Activated CD4-positive, CD25-positive, alpha-beta regulatory T cell (primary cell): ENCODE measurements at regions not wholly inside any gene's neighbourhood (a gene's known extent, or its start where the extent isn't known, plus 50 kb on each side); places are given as distances from the start of the nearest gene placed in this dataset.

Source experiments
- DNase-seq, 4 experiments: peaks; one replicate each; lab custom pipeline; 2025; lab: John Stamatoyannopoulos, UW

- DNase-seq: no peak
These were observed 281.4 kb downstream of the DMRT2 start for GRCh38 chr9:1331546-1332038.

- DNase-seq: no peak
These were observed 282.0 kb downstream of the DMRT2 start for GRCh38 chr9:1332156-1332555.

- DNase-seq: no peak
These were observed 285.0 kb downstream of the DMRT2 start for GRCh38 chr9:1335174-1335573.

- no peak for DNase-seq
These were observed 287.0 kb downstream of the DMRT2 start for GRCh38 chr9:1337169-1337568.

GRCh38 chr9:1340390-1340789, 290.2 kb downstream of the DMRT2 start:
- DNase-seq: no peak

DNA sequence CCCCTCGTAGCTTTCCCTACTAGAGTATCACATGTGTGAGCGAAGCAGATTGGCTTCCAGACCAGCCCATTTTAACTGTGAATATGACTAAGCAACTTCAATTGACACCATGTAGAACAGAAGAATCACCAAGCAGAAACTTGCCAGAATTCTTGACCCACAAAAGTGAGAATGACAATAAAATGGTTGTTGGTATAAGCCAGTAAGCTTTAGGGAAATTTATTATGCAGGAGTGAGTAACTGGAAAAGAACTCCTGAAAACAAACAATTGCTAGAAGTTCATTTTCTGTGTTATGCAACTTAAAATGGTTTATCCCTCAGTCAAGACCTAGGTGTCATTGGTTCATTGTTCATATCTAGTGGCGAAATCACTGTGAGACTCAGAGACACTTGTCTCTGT, 303.1 kb downstream of the DMRT2 start:
- DNase-seq: no peak

- DNase-seq: no peak
These were observed 303.9 kb downstream of the DMRT2 start for GRCh38 chr9:1354086-1354485.

- no peak for DNase-seq
These were observed 304.4 kb downstream of the DMRT2 start for GRCh38 chr9:1354606-1355005.

DNA sequence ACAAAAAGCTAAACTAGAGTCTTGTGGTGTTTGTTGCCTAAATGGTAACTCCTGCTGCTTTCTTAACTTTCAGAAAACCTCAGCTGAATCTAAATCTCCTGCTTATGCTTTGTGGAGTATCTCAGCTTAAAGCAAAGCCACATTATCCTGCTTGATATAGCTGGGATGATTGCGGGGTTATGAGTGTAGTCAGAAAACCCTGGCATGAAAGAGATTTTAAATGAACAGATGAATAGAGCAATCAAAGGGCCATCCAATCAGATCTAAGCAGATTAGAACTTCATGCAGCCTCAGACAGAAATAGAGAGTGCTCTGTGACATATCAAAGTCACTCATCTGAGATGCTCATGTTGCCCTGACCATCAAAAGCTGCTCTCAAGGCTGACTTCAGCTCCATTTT, 305.5 kb downstream of the DMRT2 start:
- no peak for DNase-seq

GRCh38 chr9:1362845-1363244, 312.7 kb downstream of the DMRT2 start:
- DNase-seq: no peak

- no peak for DNase-seq
These were observed 316.1 kb downstream of the DMRT2 start for GRCh38 chr9:1366276-1366675.

DNA sequence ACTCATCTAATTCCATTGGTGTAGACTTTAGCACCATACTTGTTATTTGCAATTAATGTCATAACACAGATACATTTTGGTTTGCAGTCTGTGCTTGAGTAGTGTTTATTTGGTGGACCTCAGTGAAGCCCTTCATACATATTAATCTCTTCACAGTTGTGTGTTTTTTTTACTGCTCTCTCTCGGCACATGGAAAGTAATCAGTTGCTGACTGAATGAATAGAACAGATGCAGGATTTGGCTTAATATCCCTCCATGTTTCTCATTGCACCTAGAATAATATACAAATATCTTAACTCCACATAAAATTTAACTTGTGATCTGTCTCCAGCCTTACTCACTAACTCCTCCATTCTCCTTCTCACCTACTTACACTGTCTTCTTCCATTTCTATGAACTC, 319.1 kb downstream of the DMRT2 start:
- no peak for DNase-seq

GRCh38 chr9:1373445-1373844, 323.3 kb downstream of the DMRT2 start:
- no peak for DNase-seq

- no peak for DNase-seq
These were observed 333.8 kb downstream of the DMRT2 start for GRCh38 chr9:1383899-1384455.

DNA sequence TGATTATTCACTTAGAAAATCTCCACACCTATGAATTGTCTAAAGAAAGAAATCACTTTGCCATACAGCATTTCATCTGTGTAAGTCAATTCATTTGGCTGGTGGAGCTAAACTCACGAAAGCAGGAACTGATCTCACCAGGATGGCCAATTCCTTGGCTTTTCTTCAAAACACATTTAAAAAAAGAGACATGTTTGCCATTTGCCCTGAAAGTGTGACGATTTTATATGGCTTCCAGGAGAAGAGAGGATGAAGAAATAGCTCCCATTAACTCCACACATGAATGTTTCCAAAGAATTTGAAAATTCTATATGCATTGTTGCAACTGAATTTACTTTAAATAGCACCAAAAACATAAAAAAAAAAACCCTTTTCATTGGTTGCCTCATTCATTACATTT, 334.7 kb downstream of the DMRT2 start:
- DNase-seq: no peak

- DNase-seq: no peak
These were observed 336.3 kb downstream of the DMRT2 start for GRCh38 chr9:1386420-1386819.

GRCh38 chr9:1388216-1388615, 338.1 kb downstream of the DMRT2 start:
- no peak for DNase-seq

DNA sequence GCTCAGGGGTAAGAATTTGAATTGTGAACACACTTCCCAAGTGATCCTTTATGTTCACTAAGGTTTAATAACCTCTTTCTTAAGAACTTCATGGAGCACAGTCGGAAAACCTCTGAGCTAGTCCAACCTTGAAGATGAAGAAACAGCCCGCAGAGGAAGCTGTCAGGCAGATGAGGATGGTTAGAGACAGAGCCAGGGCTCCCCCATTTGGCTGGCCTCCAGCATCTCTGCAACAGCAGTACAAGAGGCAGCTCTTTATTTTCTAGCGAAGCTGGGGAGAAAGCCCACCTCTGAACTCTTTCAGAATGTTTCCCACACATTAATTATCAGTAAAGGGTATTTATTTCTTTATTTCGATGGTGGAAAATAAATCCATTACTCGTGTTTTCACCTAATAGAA, 350.8 kb downstream of the DMRT2 start:
- DNase-seq: no peak

GRCh38 chr9:1404940-1405339, 354.8 kb downstream of the DMRT2 start:
- no peak for DNase-seq

- DNase-seq: no peak
These were observed 361.7 kb downstream of the DMRT2 start for GRCh38 chr9:1411826-1412225.

GRCh38 chr9:1414711-1415131, 364.6 kb downstream of the DMRT2 start:
- DNase-seq: no peak

- DNase-seq: no peak
These were observed 365.0 kb downstream of the DMRT2 start for GRCh38 chr9:1415146-1415545.

- no peak for DNase-seq
These were observed 366.1 kb downstream of the DMRT2 start for GRCh38 chr9:1416261-1416660.

DNA sequence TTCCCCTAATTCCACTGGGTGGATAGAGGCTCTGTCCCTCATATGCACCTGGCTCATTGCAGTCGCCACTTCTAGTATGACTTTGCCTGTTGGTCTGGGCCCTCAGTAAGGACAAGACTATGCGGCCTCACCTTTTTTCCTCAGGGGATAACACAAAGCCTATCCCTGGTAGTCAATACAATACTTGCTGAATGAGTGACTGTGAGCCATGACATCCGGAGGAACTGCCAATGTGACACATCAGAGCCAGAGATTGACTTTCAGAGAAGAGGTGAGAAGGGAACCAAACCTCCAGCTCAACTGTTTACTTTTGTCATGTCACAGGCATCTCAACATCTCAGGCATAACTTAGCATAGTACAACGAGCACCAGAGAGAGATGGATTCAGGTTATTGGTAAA, 371.3 kb downstream of the DMRT2 start:
- DNase-seq: no peak

- no peak for DNase-seq
These were observed 377.7 kb downstream of the DMRT2 start for GRCh38 chr9:1427875-1428274.
